ENCODE measurements at regions not wholly inside any gene's neighbourhood (a gene's known extent, or its start where the extent isn't known, plus 50 kb on each side); places are given as distances from the start of the nearest gene placed in this dataset.
"Not testable (repeated sequence)": the region's sequence is repeated elsewhere in the genome, so short reads cannot be mapped to it uniquely, and the experiment has no call there.

- H3K4me3 ChIP-seq (ENCODE audit: insufficient read depth, low read depth, low read length): no peak overlapping the region
- DNase-seq: no peak
- H3K27me3 ChIP-seq (ENCODE audit: control insufficient read depth, insufficient read depth, low read length): no peaks in the 10 kb centered on the region
- H3K36me3 ChIP-seq (replicated peaks; ENCODE audit: control insufficient read depth, insufficient read depth, low read length): no peaks in the 10 kb centered on the region
Observed at GRCh38 chr2:40629768-40630434, 178.0 kb upstream of the SLC8A1 start.

- Histone ChIP-seq H3K36me3 (replicated peaks; ENCODE audit: control insufficient read depth, insufficient read depth, low read length) (no peaks in the 10 kb centered on the region), H3K4me3 (ENCODE audit: insufficient read depth, low read depth, low read length) (no peak overlapping the region), H3K27me3 (ENCODE audit: control insufficient read depth, insufficient read depth, low read length) (no peaks in the 10 kb centered on the region)
- DNase-seq: no peak
Observed at GRCh38 chr2:40639320-40639719, 187.4 kb upstream of the SLC8A1 start.

DNA sequence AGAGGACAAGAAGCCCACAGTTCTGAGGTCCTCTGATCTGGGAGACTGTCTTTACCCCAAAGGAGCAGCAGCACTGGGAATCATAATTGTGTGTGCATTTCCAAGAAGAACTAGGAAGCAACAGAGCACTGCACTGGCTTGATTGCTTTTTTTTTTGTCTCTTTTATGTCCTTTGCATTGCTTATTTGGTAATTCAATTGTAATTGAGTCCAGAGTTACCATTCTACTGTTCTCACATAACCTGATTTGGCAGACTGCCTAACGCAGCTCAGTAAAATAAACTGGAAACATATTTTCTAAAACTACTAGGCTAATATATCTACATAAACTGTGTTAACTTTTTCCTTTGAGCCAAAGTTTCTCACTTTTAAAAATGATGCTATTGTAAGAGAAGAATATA is 190.3 kb upstream of the SLC8A1 start:
- Histone ChIP-seq H3K27me3 (ENCODE audit: control insufficient read depth, insufficient read depth, low read length) (no peaks in the 10 kb centered on the region), H3K36me3 (replicated peaks; ENCODE audit: control insufficient read depth, insufficient read depth, low read length) (no peaks in the 10 kb centered on the region), H3K4me3 (ENCODE audit: insufficient read depth, low read depth, low read length) (no peak overlapping the region)
- DNase-seq: no peak

DNA sequence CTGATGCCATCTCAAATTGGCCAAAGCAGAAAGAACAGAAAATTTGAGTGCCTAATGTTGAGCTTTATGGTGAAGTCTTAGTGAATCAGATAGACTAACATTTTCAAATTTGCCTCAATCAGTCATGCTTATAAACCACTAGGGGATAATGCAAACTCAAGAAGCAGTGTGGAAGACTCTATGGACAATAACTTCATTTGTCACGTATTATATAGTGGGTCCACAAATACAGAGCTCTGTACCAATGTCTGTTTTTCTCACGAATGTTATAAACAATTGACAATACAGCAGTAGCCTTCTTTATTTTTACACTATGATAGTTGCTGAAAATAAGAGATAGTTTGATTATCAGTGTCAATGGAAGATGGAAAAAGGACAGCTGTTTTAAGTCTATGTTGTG is 190.8 kb upstream of the SLC8A1 start:
- no peaks in the 10 kb centered on the region for H3K36me3 ChIP-seq (replicated peaks; ENCODE audit: control insufficient read depth, insufficient read depth, low read length)
- no peaks in the 10 kb centered on the region for H3K27me3 ChIP-seq (ENCODE audit: control insufficient read depth, insufficient read depth, low read length)
- no peak for DNase-seq
- no peak overlapping the region for H3K4me3 ChIP-seq (ENCODE audit: insufficient read depth, low read depth, low read length)

GRCh38 chr2:40646642-40647041 is 194.8 kb upstream of the SLC8A1 start:
- no peaks in the 10 kb centered on the region for H3K36me3 ChIP-seq (replicated peaks; ENCODE audit: control insufficient read depth, insufficient read depth, low read length)
- H3K4me3 ChIP-seq (ENCODE audit: insufficient read depth, low read depth, low read length): no peak overlapping the region
- no peaks in the 10 kb centered on the region for H3K27me3 ChIP-seq (ENCODE audit: control insufficient read depth, insufficient read depth, low read length)
- DNase-seq: no peak

DNA sequence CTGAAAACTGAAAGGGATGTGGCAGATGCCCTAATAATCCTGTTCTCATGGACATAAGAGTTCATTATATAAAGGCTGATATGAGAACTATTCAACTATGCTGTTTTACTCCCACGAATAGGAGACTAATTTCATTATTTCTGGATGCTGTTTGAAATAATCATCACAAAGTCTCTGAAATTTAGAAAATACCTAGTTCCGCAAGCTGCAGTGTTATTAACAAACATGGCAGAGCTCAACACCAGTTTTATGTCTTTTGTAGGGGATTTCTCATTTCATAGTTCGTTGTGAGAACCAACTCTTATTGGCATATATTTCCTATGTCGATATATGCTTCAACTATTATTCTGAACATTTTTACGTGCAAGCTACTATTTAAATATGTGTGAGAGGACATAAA is 200.3 kb upstream of the SLC8A1 start:
- no peak for DNase-seq
- Histone ChIP-seq H3K36me3 (replicated peaks; ENCODE audit: control insufficient read depth, insufficient read depth, low read length) (no peaks in the 10 kb centered on the region), H3K4me3 (ENCODE audit: insufficient read depth, low read depth, low read length) (no peak overlapping the region), H3K27me3 (ENCODE audit: control insufficient read depth, insufficient read depth, low read length) (no peaks in the 10 kb centered on the region)

DNA sequence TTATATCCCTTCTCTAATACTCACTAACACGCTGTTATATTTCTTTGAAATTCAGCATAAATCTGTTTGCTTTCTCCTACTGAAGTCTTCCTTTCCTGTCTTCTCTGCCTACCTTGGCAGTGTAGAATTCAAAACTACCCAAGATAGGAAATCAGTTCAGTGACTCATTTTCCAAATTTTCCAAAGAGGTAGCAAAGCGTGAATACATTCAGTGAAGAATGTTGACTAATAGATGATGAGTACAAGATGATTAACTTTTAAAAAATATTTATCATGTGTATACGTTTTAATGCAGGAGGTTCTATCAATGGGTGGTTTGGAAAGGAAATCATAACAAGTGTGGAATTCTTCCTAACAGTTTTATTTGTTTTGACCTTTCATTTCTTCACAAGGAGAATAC is 201.9 kb upstream of the SLC8A1 start:
- H3K36me3 ChIP-seq (replicated peaks; ENCODE audit: control insufficient read depth, insufficient read depth, low read length): no peaks in the 10 kb centered on the region
- no peaks in the 10 kb centered on the region for H3K27me3 ChIP-seq (ENCODE audit: control insufficient read depth, insufficient read depth, low read length)
- H3K4me3 ChIP-seq (ENCODE audit: insufficient read depth, low read depth, low read length): no peak overlapping the region
- no peak for DNase-seq

DNA sequence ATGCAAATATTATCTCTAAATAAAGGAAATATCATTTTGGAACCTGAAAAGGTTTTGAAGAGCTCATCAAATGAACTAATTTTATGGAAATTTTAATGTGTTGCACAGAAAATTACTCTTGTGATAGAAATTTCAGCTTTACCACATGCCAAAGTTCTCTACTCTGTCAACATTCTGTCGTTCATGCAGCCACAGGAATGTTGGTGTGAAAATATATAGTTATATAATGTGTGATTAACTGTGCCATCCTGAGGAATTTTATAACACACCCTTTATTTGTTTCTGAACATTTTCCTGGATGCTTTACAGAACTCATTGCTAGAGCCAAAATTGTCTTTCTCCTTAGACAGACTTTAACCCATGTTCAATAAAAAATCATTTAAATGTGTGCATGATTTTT is 202.5 kb upstream of the SLC8A1 start:
- no peak overlapping the region for H3K4me3 ChIP-seq (ENCODE audit: insufficient read depth, low read depth, low read length)
- DNase-seq: no peak
- H3K36me3 ChIP-seq (replicated peaks; ENCODE audit: control insufficient read depth, insufficient read depth, low read length): no peaks in the 10 kb centered on the region
- no peaks in the 10 kb centered on the region for H3K27me3 ChIP-seq (ENCODE audit: control insufficient read depth, insufficient read depth, low read length)

GRCh38 chr2:40658941-40659340 is 207.1 kb upstream of the SLC8A1 start:
- Histone ChIP-seq H3K4me3 (ENCODE audit: insufficient read depth, low read depth, low read length) (no peak overlapping the region), H3K27me3 (ENCODE audit: control insufficient read depth, insufficient read depth, low read length) (no peaks in the 10 kb centered on the region), H3K36me3 (replicated peaks; ENCODE audit: control insufficient read depth, insufficient read depth, low read length) (no peaks in the 10 kb centered on the region)
- DNase-seq: peak; percentile 1

- Histone ChIP-seq H3K36me3 (replicated peaks; ENCODE audit: control insufficient read depth, insufficient read depth, low read length) (no peaks in the 10 kb centered on the region), H3K4me3 (ENCODE audit: insufficient read depth, low read depth, low read length) (no peak overlapping the region), H3K27me3 (ENCODE audit: control insufficient read depth, insufficient read depth, low read length) (no peaks in the 10 kb centered on the region)
- DNase-seq: no peak
Observed at GRCh38 chr2:40665493-40666232, 213.8 kb upstream of the SLC8A1 start.

- Histone ChIP-seq H3K4me3 (ENCODE audit: insufficient read depth, low read depth, low read length) (no peak overlapping the region), H3K36me3 (replicated peaks; ENCODE audit: control insufficient read depth, insufficient read depth, low read length) (no peaks in the 10 kb centered on the region), H3K27me3 (ENCODE audit: control insufficient read depth, insufficient read depth, low read length) (no peaks in the 10 kb centered on the region)
- no peak for DNase-seq
Observed at GRCh38 chr2:40666398-40666797, 214.5 kb upstream of the SLC8A1 start.

DNA sequence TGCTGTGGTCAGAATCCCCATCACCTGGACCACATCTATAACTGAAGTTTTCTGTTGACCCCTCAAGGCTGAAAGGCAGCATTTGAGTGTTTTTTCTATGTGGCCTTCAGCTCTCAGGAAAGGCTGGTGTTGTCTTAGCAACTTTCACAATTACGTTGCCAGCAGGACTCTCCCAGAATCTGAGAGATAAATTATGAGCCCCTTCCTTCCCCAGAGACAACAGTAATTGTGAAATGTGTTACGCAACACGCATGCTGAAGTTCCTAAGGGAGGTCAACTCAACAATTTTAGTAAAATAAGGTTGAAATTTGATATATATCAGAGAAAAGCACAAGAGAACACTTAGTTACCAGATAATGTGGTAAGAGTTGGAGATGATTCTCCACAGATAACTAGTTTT is 216.5 kb upstream of the SLC8A1 start:
- no peaks in the 10 kb centered on the region for H3K36me3 ChIP-seq (replicated peaks; ENCODE audit: control insufficient read depth, insufficient read depth, low read length)
- H3K27me3 ChIP-seq (ENCODE audit: control insufficient read depth, insufficient read depth, low read length): no peaks in the 10 kb centered on the region
- no peak for DNase-seq
- no peak overlapping the region for H3K4me3 ChIP-seq (ENCODE audit: insufficient read depth, low read depth, low read length)

GRCh38 chr2:40676134-40676790 is 224.4 kb upstream of the SLC8A1 start:
- DNase-seq; H3K4me3 ChIP-seq (ENCODE audit: insufficient read depth, low read depth, low read length); H3K36me3 ChIP-seq (replicated peaks; ENCODE audit: control insufficient read depth, insufficient read depth, low read length); H3K27me3 ChIP-seq (ENCODE audit: control insufficient read depth, insufficient read depth, low read length): not testable (repeated sequence)

DNA sequence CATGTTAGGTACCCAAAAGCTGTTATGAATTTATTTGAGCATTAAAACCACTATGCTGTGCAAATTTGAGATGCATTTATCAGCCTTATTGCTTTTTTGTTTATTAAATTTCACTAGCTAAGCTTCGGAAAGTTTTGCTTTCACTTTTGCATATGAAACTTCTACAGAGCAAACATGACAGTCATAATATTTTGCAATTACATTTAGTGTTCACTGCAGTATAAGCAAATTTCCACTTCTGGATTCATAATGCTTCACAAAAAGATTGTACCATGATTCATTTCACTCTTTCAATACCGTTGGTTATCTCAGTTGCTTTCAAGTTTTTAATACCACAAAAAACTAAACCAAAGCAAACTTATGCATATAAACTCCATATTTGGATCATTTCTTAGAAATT is 228.7 kb upstream of the SLC8A1 start:
- Histone ChIP-seq H3K36me3 (replicated peaks; ENCODE audit: control insufficient read depth, insufficient read depth, low read length) (no peaks in the 10 kb centered on the region), H3K4me3 (ENCODE audit: insufficient read depth, low read depth, low read length) (no peak overlapping the region), H3K27me3 (ENCODE audit: control insufficient read depth, insufficient read depth, low read length) (no peaks in the 10 kb centered on the region)
- no peak for DNase-seq

DNA sequence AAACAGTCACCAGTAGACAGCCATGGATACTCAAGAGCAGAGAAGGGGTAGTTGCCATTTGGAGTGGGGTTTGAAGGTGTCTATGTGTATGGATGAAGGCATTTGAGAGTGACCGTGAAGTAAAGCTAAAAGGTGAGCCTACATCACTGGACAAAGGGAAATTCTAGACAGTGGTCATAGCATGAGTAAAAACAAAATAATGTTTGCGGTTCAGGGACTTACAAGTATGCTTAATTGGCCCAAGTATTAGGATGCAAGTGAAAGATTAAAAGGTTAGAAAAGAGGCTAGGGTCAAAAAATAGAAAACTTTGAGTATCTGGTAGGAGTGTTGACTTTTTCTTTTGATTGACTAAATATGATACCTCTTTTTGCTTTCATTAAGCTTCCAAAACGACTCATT is 238.1 kb upstream of the SLC8A1 start:
- Histone ChIP-seq H3K27me3 (ENCODE audit: control insufficient read depth, insufficient read depth, low read length) (no peaks in the 10 kb centered on the region), H3K36me3 (replicated peaks; ENCODE audit: control insufficient read depth, insufficient read depth, low read length) (no peaks in the 10 kb centered on the region), H3K4me3 (ENCODE audit: insufficient read depth, low read depth, low read length) (no peak overlapping the region)
- DNase-seq: no peak
